Tibial nerve (tissue), 4 donors: ENCODE measurements at regions not wholly inside any gene's neighbourhood (a gene's known extent, or its start where the extent isn't known, plus 50 kb on each side); places are given as distances from the start of the nearest gene placed in this dataset.

Source experiments
- DNase-seq, 2 donors: peaks; one replicate each; pipeline ENCODE4 v3.0.0-alpha.2; 2019; ENCODE audit warnings: low spot score in 2 of 2
- H3K27ac ChIP-seq, 4 donors: fragments of 200-600 bp; sonication (generic) in 3 of 4; one replicate each; pipeline ENCODE4 v1.5.1; 2017 to 2019; ENCODE audit warnings: mild to moderate bottlenecking in 1 of 4
- H3K27me3 ChIP-seq, 2 donors: fragments of 200-600 bp; sonication (generic) in 1 of 2; one replicate each; pipeline versions ENCODE4 v1.5.1 to v1.6.0; 2017 to 2019
- H3K36me3 ChIP-seq, 3 donors: fragments of 200-600 bp; sonication (generic); one replicate each; pipeline ENCODE4 v1.5.1; 2018 to 2019
- H3K4me1 ChIP-seq, 4 donors: fragments of 200-600 bp; sonication (generic) in 3 of 4; one replicate each; pipeline ENCODE4 v1.5.1; 2017 to 2019
- H3K4me3 ChIP-seq, 4 donors: fragments of 200-600 bp; sonication (generic) in 3 of 4; one replicate each; pipeline ENCODE4 v1.5.1; 2017 to 2019; ENCODE audit warnings: mild to moderate bottlenecking in 1 of 4, moderate library complexity in 1 of 4
- H3K9me3 ChIP-seq, 4 donors: fragments of 200-600 bp; sonication (generic) in 3 of 4; one replicate each; pipeline ENCODE4 v1.5.1; 2017 to 2019
- EP300 ChIP-seq, 2 donors: sonication (generic); formaldehyde crosslinking; IDR thresholded peaks; one replicate each; pipeline ENCODE4 v1.6.1; 2017; ENCODE audit warnings: antibody characterized with exemption in 2 of 2, mild to moderate bottlenecking in 1 of 2
- POLR2A ChIP-seq, 2 donors: fragments of 450-650 bp; IDR thresholded peaks; one replicate each; pipeline ENCODE4 v1.6.1; 2017; ENCODE audit warnings: antibody characterized with exemption in 2 of 2, mild to moderate bottlenecking in 2 of 2, moderate library complexity in 2 of 2
- WGBS, 2 donors: methylation state at CpG; one replicate each; pipeline ENCODE4 v1.1.5; 2018; 5-methylcytosine and 5-hydroxymethylcytosine counted together
- TF ChIP-seq, protein P1 (sequence below), 5 experiments: fragments of 200-600 bp in 3 of 5; fragments of 450-650 bp in 2 of 5; sonication (generic) in 3 of 5; IDR thresholded peaks; one replicate each; pipeline ENCODE4 v1.5.1; 2016 to 2019; ENCODE audit warnings: antibody characterized with exemption in 5 of 5, mild to moderate bottlenecking in 3 of 5, moderate library complexity in 2 of 5

DNA sequence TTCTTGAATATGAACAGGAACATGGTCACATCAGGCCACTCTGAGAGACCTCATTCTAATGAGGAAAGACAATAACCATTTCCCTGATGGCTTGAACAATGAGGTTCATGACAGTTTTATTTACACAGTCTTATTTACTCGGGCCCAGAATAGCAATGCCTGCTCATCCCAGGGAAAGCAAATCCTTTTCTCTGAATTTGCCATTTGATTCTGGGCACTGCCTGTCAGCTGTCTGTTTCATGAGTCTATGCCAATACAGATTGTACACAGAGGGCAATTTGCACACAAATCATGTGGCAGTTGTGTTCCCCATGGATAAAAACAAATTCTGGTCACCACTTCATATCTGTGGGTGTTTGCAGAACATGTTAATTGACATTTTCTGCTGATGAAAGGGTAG is 492.5 kb downstream of the ACTL7B start:
- 54 to 61% methylated on average over 1 of the region's 1 CpG for WGBS, 2 donors
- Histone ChIP-seq H3K4me3 (no peak overlapping the region), H3K27ac (no peak overlapping the region), H3K27me3 (no peaks in the 10 kb centered on the region), H3K36me3 (no peaks in the 10 kb centered on the region), H3K4me1 (no peaks in the 10 kb centered on the region), H3K9me3 (peaks cover 0 to 4% (median 0%) of the 10 kb centered on the region in 4 donors)
- no peak for TF ChIP-seq POLR2A (IDR thresholded peaks at IDR 0.05)
- TF ChIP-seq, protein P1, sequence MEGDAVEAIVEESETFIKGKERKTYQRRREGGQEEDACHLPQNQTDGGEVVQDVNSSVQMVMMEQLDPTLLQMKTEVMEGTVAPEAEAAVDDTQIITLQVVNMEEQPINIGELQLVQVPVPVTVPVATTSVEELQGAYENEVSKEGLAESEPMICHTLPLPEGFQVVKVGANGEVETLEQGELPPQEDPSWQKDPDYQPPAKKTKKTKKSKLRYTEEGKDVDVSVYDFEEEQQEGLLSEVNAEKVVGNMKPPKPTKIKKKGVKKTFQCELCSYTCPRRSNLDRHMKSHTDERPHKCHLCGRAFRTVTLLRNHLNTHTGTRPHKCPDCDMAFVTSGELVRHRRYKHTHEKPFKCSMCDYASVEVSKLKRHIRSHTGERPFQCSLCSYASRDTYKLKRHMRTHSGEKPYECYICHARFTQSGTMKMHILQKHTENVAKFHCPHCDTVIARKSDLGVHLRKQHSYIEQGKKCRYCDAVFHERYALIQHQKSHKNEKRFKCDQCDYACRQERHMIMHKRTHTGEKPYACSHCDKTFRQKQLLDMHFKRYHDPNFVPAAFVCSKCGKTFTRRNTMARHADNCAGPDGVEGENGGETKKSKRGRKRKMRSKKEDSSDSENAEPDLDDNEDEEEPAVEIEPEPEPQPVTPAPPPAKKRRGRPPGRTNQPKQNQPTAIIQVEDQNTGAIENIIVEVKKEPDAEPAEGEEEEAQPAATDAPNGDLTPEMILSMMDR (IDR thresholded peaks at IDR 0.05): no peak
- TF ChIP-seq EP300 (IDR thresholded peaks at IDR 0.05): no peak
- DNase-seq: no peak

DNA sequence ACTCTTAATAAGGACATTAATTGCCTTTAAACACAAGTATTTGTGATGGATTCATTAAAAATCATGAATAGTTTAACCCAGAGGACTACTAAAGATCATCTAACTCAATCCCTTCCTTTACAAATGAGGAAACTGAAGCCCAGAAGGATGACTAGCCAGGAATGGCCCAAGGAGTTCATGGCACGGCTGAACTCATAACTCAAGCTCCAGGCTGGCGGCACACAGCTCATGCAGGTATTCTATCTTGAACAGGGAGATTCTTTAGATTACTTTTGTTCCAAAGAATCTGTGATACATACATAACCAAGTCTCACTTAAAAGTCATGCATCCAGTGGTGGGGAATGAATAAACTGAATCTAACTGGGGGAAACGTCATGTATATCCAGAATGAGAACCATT is 495.5 kb downstream of the ACTL7B start:
- no peak for DNase-seq
- TF ChIP-seq, protein P1 (IDR thresholded peaks at IDR 0.05): no peak
- TF ChIP-seq EP300 (IDR thresholded peaks at IDR 0.05) (no peak), POLR2A (IDR thresholded peaks at IDR 0.05) (no peak)
- Histone ChIP-seq H3K27ac (no peak overlapping the region), H3K4me3 (no peak overlapping the region), H3K27me3 (no peaks in the 10 kb centered on the region), H3K36me3 (no peaks in the 10 kb centered on the region), H3K4me1 (no peaks in the 10 kb centered on the region), H3K9me3 (peaks cover 0 to under 1% (median 0%) of the 10 kb centered on the region in 4 donors)
- WGBS, 2 donors: 88 to 98% methylated on average over 3 of the region's 3 CpGs

DNA sequence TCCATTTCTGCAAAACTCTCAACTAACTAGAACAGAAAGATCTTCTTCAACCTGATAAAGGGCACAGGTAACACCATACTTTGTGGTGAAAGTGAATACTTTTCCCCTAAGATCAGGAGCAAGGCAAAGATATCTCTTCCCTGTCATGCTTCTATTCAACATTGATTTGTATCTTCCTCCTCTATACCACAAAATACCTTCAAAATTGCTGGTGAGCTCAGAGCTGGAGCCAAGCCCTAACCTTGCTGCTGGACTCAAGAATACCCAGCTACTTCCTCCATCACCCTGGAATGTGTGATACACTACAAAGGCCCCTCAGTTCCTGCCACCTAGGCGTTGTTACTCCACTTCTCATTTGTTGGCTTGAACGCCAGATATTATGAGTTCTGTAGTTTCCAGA is 499.0 kb downstream of the ACTL7B start:
- TF ChIP-seq EP300 (IDR thresholded peaks at IDR 0.05) (no peak), POLR2A (IDR thresholded peaks at IDR 0.05) (no peak)
- TF ChIP-seq, protein P1 (IDR thresholded peaks at IDR 0.05): no peak
- Histone ChIP-seq H3K36me3 (no peaks in the 10 kb centered on the region), H3K27me3 (no peaks in the 10 kb centered on the region), H3K4me1 (no peaks in the 10 kb centered on the region), H3K27ac (no peak overlapping the region), H3K4me3 (no peak overlapping the region), H3K9me3 (no peaks in the 10 kb centered on the region)
- 60 to 61% methylated on average over 2 of the region's 2 CpGs for WGBS, 2 donors
- no peak for DNase-seq

DNA sequence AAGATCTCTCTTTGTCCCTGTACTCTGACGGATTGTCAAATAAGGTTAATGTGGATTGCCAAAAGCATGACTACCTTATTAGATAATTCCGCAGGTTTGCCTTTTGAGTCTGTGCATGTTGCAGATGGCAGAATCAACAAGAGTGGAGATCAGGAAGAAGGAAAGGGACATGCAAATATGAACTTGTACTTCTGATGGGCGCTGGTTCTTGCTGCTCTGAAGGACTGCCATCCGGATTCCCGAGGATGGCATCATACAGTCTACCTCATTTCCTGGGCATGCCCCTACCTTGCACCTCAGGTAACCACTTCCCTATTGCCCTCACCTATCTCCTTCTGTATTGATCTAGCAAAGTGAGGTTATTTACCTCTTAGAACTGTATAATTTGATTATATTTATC is 504.2 kb downstream of the ACTL7B start:
- 86 to 88% methylated on average over 5 of the region's 5 CpGs for WGBS, 2 donors
- TF ChIP-seq EP300 (IDR thresholded peaks at IDR 0.05) (no peak), POLR2A (IDR thresholded peaks at IDR 0.05) (no peak)
- TF ChIP-seq, protein P1 (IDR thresholded peaks at IDR 0.05): no peak
- H3K36me3 ChIP-seq: no peaks in the 10 kb centered on the region
- H3K9me3 ChIP-seq: no peaks in the 10 kb centered on the region
- H3K4me3 ChIP-seq: no peak overlapping the region
- no peaks in the 10 kb centered on the region for H3K4me1 ChIP-seq
- no peak overlapping the region for H3K27ac ChIP-seq
- no peak for DNase-seq
- no peaks in the 10 kb centered on the region for H3K27me3 ChIP-seq

DNA sequence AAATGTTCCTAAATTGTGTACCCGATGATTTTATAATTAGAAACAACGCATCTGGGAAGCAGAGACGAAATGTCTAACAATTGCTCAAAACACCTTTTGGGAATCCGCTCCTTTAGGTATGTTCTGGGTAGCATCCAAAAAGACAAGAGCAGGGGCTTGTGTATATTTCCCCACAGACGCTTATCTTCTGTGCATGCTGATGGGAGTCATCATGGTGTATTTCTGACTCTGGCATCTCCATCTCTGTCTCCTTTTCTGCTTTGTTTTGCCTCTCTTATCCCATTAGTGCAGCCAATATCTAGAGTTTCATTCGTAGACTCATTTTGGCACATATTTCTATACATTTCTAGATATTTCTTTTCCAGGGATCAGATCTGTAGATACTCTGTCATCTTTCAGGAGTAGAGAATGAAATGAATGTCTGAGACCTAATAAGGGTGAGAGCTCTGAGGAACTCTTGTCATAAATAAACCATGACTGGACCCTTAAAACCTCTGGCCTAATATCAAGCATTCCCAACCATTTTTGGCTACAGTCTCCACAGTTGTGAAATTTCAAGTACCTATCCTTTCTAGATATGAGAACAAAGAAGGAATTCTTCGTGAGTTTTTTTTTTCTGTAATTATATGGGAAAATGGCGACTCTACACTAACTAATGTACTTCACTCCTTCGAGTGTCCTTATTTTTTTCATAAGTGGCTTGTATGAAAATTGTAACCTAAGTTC is 508.2 kb downstream of the ACTL7B start:
- WGBS, 2 donors: 86 to 89% methylated on average over 9 of the region's 9 CpGs
- no peak overlapping the region for H3K27ac ChIP-seq

More for the DNA sequence above, 508.2 kb downstream of the ACTL7B start:
- TF ChIP-seq EP300 (IDR thresholded peaks at IDR 0.05): no peak
- no peak for TF ChIP-seq POLR2A (IDR thresholded peaks at IDR 0.05)
- TF ChIP-seq, protein P1 (IDR thresholded peaks at IDR 0.05): no peak
- Histone ChIP-seq H3K36me3 (no peaks in the 10 kb centered on the region), H3K4me1 (no peaks in the 10 kb centered on the region), H3K9me3 (no peaks in the 10 kb centered on the region), H3K4me3 (no peak overlapping the region), H3K27me3 (no peaks in the 10 kb centered on the region)
- DNase-seq: no peak
